Left ventricle myocardium inferior (tissue), 1 donor: ENCODE measurements at regions not wholly inside any gene's neighbourhood (a gene's known extent, or its start where the extent isn't known, plus 50 kb on each side); places are given as distances from the start of the nearest gene placed in this dataset.

Experiments
- DNase-seq: peaks from one replicate; pipeline ENCODE4 v3.0.0-alpha.2; 2020
- H3K27ac ChIP-seq: fragments of 200-600 bp; replicated peaks from 2 replicates; pipeline ENCODE4 v1.8.0; 2021
- H3K27me3 ChIP-seq: fragments of 200-600 bp; 2 replicates; pipeline ENCODE4 v1.8.0; 2021; ENCODE audit warnings: low read depth
- H3K36me3 ChIP-seq: fragments of 200-600 bp; 2 replicates; pipeline ENCODE4 v1.8.0; 2021
- H3K4me1 ChIP-seq: fragments of 200-600 bp; 2 replicates; pipeline ENCODE4 v1.8.0; 2021
- H3K4me3 ChIP-seq: fragments of 200-600 bp; 2 replicates; pipeline ENCODE4 v1.8.0; 2021; ENCODE audit warnings: mild to moderate bottlenecking, moderate library complexity
- H3K9me3 ChIP-seq: fragments of 200-600 bp; replicated peaks from 2 replicates; pipeline ENCODE4 v1.8.0; 2021
- CTCF ChIP-seq: fragments of 200-600 bp; IDR thresholded peaks from 2 replicates; pipeline ENCODE4 v1.8.0; 2021; ENCODE audit warnings: antibody characterized with exemption, mild to moderate bottlenecking, borderline replicate concordance
- intact Hi-C: fragments of 100-400 bp; cut with micrococcal nuclease; formaldehyde crosslinking; loops from one replicate; pipeline ENCODE4 v1.11.0; 2022
- donor health status: DM: no; HTN: yes; CAD: no; lungs with severe emphysema.

- Histone ChIP-seq H3K27ac (no peak overlapping the region), H3K9me3 (peaks cover 29% of the 10 kb centered on the region), H3K27me3 (peaks cover 14% of the 10 kb centered on the region), H3K4me3 (no peak overlapping the region), H3K36me3 (no peaks in the 10 kb centered on the region), H3K4me1 (no peaks in the 10 kb centered on the region)
- TF ChIP-seq CTCF, result no peak
- intact Hi-C loops, result no loop called here
- DNase-seq, result no peak
These were observed 274.3 kb downstream of the TJP1 start for GRCh38 chr15:29548006-29548405.

GRCh38 chr15:29544513-29545128, 275.0 kb upstream of the NSMCE3 start:
- Histone ChIP-seq H3K4me1 (no peaks in the 10 kb centered on the region), H3K9me3 (peaks cover 29% of the 10 kb centered on the region), H3K27me3 (peaks cover 17% of the 10 kb centered on the region), H3K36me3 (no peaks in the 10 kb centered on the region), H3K4me3 (no peak overlapping the region), H3K27ac (no peak overlapping the region)
- intact Hi-C loops, result no loop called here
- DNase-seq, result no peak
- TF ChIP-seq CTCF, result no peak

- H3K4me3 ChIP-seq, result no peak overlapping the region
- intact Hi-C loops, result no loop called here
- H3K9me3 ChIP-seq, result peaks cover 29% of the 10 kb centered on the region
- H3K4me1 ChIP-seq, result no peaks in the 10 kb centered on the region
- no peak overlapping the region for H3K27ac ChIP-seq
- no peaks in the 10 kb centered on the region for H3K36me3 ChIP-seq
- no peak for DNase-seq
- no peak for TF ChIP-seq CTCF
- peaks cover 15% of the 10 kb centered on the region for H3K27me3 ChIP-seq
These were observed 273.4 kb upstream of the NSMCE3 start for GRCh38 chr15:29542994-29543393.

GRCh38 chr15:29541309-29541708, 271.7 kb upstream of the NSMCE3 start:
- no peak for TF ChIP-seq CTCF

DNA sequence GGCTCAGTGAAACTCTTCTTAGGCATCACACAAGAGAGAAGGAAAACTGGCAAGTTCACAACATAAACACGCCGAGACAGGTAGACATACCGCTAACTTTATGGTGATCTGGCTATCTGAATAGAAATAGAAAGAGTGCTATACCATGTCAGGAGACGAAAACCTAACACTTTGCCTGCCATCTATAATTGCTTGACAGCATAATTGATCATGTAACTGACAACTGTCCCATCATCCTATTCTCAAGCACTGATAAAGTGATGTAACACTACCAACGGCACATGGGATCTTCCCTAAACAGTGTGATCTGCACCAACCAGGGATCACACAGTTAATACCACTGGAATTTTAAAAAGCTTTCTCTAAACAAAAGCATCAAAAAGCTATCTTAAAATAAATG, 270.9 kb upstream of the NSMCE3 start:
- Histone ChIP-seq H3K36me3 (no peaks in the 10 kb centered on the region), H3K4me1 (no peaks in the 10 kb centered on the region), H3K4me3 (no peak overlapping the region), H3K27ac (no peak overlapping the region), H3K27me3 (peaks cover 20% of the 10 kb centered on the region), H3K9me3 (peaks cover 7% of the 10 kb centered on the region)
- no peak for TF ChIP-seq CTCF
- intact Hi-C loops, result no loop called here
- no peak for DNase-seq

More at GRCh38 chr15:29541309-29541708, 271.7 kb upstream of the NSMCE3 start:
- Histone ChIP-seq H3K4me3 (no peak overlapping the region), H3K27me3 (peaks cover 20% of the 10 kb centered on the region), H3K9me3 (peaks cover 15% of the 10 kb centered on the region), H3K4me1 (no peaks in the 10 kb centered on the region), H3K36me3 (no peaks in the 10 kb centered on the region), H3K27ac (no peak overlapping the region)
- no peak for DNase-seq
- intact Hi-C loops, result no loop called here
